ENCODE measurements at regions not wholly inside any gene's neighbourhood (a gene's known extent, or its start where the extent isn't known, plus 50 kb on each side); places are given as distances from the start of the nearest gene placed in this dataset.

DNA sequence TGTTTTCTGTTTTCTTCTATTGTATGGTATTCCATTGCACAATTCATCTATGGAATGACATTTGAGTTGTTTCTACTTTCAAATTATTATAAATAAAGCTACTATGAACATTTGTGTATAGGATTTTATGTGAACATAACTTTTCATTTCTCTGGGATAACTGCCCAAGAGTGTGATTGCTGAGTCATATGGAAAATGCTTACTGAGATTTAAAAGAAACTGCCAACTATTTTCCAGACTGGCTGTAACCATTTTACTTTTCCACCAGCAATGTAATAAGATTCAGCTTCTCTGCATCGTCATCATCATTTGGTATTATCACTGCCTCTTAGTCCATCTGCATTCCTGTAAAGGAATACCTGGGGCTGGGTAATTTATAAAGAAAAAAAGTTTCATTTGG, 779.6 kb upstream of the PRMT6 start:
- TF ChIP-seq POLR2AphosphoS5 (IDR thresholded peaks at IDR 0.05; ENCODE audit: low read depth, low read length) = no peak
- TF ChIP-seq, protein P1, sequence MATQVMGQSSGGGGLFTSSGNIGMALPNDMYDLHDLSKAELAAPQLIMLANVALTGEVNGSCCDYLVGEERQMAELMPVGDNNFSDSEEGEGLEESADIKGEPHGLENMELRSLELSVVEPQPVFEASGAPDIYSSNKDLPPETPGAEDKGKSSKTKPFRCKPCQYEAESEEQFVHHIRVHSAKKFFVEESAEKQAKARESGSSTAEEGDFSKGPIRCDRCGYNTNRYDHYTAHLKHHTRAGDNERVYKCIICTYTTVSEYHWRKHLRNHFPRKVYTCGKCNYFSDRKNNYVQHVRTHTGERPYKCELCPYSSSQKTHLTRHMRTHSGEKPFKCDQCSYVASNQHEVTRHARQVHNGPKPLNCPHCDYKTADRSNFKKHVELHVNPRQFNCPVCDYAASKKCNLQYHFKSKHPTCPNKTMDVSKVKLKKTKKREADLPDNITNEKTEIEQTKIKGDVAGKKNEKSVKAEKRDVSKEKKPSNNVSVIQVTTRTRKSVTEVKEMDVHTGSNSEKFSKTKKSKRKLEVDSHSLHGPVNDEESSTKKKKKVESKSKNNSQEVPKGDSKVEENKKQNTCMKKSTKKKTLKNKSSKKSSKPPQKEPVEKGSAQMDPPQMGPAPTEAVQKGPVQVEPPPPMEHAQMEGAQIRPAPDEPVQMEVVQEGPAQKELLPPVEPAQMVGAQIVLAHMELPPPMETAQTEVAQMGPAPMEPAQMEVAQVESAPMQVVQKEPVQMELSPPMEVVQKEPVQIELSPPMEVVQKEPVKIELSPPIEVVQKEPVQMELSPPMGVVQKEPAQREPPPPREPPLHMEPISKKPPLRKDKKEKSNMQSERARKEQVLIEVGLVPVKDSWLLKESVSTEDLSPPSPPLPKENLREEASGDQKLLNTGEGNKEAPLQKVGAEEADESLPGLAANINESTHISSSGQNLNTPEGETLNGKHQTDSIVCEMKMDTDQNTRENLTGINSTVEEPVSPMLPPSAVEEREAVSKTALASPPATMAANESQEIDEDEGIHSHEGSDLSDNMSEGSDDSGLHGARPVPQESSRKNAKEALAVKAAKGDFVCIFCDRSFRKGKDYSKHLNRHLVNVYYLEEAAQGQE (IDR thresholded peaks at IDR 0.05; ENCODE audit: insufficient read depth in 1 of 2, low read depth in 2 of 2, low read length in 2 of 2) = no peak
